C4-2B (cell line): ENCODE measurements at regions not wholly inside any gene's neighbourhood (a gene's known extent, or its start where the extent isn't known, plus 50 kb on each side); places are given as distances from the start of the nearest gene placed in this dataset.

Source experiments
- H3K27ac ChIP-seq: fragments of 450-650 bp; 2 replicates; pipeline ENCODE4 v1.5.1; 2017
- CTCF ChIP-seq: fragments of 450-650 bp; conservative IDR thresholded peaks from 2 replicates; pipeline ENCODE4 v1.5.1; 2017; ENCODE audit warnings: mild to moderate bottlenecking
- ZFX ChIP-seq: fragments of 450-650 bp; IDR thresholded peaks from 2 replicates; pipeline ENCODE4 v1.6.1; 2017

GRCh38 chr21:35705237-35705887 is 355.0 kb downstream of the SETD4 start:
- TF ChIP-seq CTCF (no peak), ZFX (no peak)

GRCh38 chr21:35703704-35704103 is 356.6 kb downstream of the SETD4 start:
- TF ChIP-seq ZFX (no peak), CTCF (no peak)
- H3K27ac ChIP-seq, result no peak overlapping the region

More at GRCh38 chr21:35705237-35705887, 355.0 kb downstream of the SETD4 start:
- H3K27ac ChIP-seq, result no peak overlapping the region

- TF ChIP-seq CTCF, result no peak
- TF ChIP-seq ZFX, result no peak
- H3K27ac ChIP-seq, result no peak overlapping the region
Observed at GRCh38 chr21:35699361-35699760, 361.0 kb downstream of the SETD4 start.

GRCh38 chr21:35697321-35697808 is 363.0 kb downstream of the SETD4 start:
- no peak for TF ChIP-seq ZFX
- no peak for TF ChIP-seq CTCF
- no peak overlapping the region for H3K27ac ChIP-seq

GRCh38 chr21:35696644-35697043 is 363.7 kb downstream of the SETD4 start:
- TF ChIP-seq CTCF (no peak), ZFX (no peak)
- H3K27ac ChIP-seq, result no peak overlapping the region

- TF ChIP-seq ZFX (no peak), CTCF (no peak)
- H3K27ac ChIP-seq, result no peak overlapping the region
Observed at GRCh38 chr21:35692311-35692710, 368.0 kb downstream of the SETD4 start.

- no peak for TF ChIP-seq CTCF
- TF ChIP-seq ZFX, result no peak
- H3K27ac ChIP-seq, result no peak overlapping the region
Observed at GRCh38 chr21:35690436-35690835, 369.9 kb downstream of the SETD4 start.
